SK-N-SH (cell line): ENCODE measurements at regions not wholly inside any gene's neighbourhood (a gene's known extent, or its start where the extent isn't known, plus 50 kb on each side); places are given as distances from the start of the nearest gene placed in this dataset.

Experiments used
- CTCF ChIA-PET: fragments of 300-600, 350-600 bp; formaldehyde crosslinking; extraction: SDS; loops from one replicate; lab custom pipeline; 2021; lab: Yijun Ruan, JAX
- POLR2A ChIA-PET: fragments of 350-600 bp; sonication (Branson Sonifier 250); formaldehyde crosslinking; extraction: SDS; loops from one replicate; lab custom pipeline; 2020; ENCODE audit warnings: antibody characterized with exemption, inconsistent platforms; lab: Yijun Ruan, JAX
- DNase-seq: peaks from one replicate; pipeline ENCODE4 v3.0.0; 2012
- H2AFZ ChIP-seq: fragments of 200-600 bp; sonication (generic); 2 replicates; pipeline ENCODE4 v1.8.1; 2016; ENCODE audit warnings: antibody characterized with exemption, mild to moderate bottlenecking, low read depth
- H3F3A ChIP-seq: fragments of 200-600 bp; sonication (generic); replicated peaks from 2 replicates; pipeline ENCODE3; 2016; ENCODE audit warnings: antibody characterized with exemption, mild to moderate bottlenecking; ENCODE audit not compliant: insufficient read depth
- H3K27ac ChIP-seq, 2 experiments: fragments of 200-500 bp in 1 of 2; fragments of 200-600 bp in 1 of 2; sonication (Bioruptor generic) in 1 of 2; sonication (generic), shearing (Covaris generic) in 1 of 2; 2 replicates each; pipeline versions ENCODE4 v1.5.1 to v1.6.1; 2014 to 2016; ENCODE audit warnings: low read depth in 2 of 2, inconsistent platforms in 1 of 2, low read length in 1 of 2, mild to moderate bottlenecking in 1 of 2, mixed read lengths in 1 of 2
- H3K27me3 ChIP-seq: fragments of 200-600 bp; sonication (generic), shearing (Covaris generic); 2 replicates; pipeline ENCODE4 v1.6.1; 2016; ENCODE audit warnings: mixed run types; ENCODE audit not compliant: insufficient read depth
- H3K36me3 ChIP-seq, 2 experiments: fragments of 200-500 bp in 1 of 2; fragments of 200-600 bp in 1 of 2; sonication (Bioruptor generic) in 1 of 2; sonication (generic) in 1 of 2; replicated peaks in 1 of 2; 2 replicates each; pipeline versions ENCODE3 to v1.5.1; 2014 to 2016; ENCODE audit warnings: low read length in 1 of 2, mild to moderate bottlenecking in 1 of 2; ENCODE audit not compliant: insufficient read depth in 2 of 2, control insufficient read depth in 1 of 2
- H3K4me1 ChIP-seq, 2 experiments: fragments of 200-500 bp in 1 of 2; fragments of 200-600 bp in 1 of 2; sonication (Bioruptor generic) in 1 of 2; sonication (generic), shearing (Covaris generic) in 1 of 2; 2 replicates each; pipeline versions ENCODE4 v1.5.1 to v1.6.1; 2014 to 2016; ENCODE audit warnings: low read depth in 1 of 2, low read length in 1 of 2, mixed run types in 1 of 2; ENCODE audit not compliant: insufficient read depth in 2 of 2, control insufficient read depth in 1 of 2
- H3K4me2 ChIP-seq: fragments of 200-600 bp; sonication (generic), shearing (Covaris generic); 2 replicates; pipeline ENCODE4 v1.6.1; 2017; ENCODE audit warnings: mixed run types
- H3K4me3 ChIP-seq, 2 experiments: fragments of 200-500 bp in 1 of 2; fragments of 200-600 bp in 1 of 2; sonication (Bioruptor generic) in 1 of 2; sonication (generic), shearing (Covaris generic) in 1 of 2; 2 replicates each; pipeline versions ENCODE4 v1.5.1 to v1.8.1; 2014 to 2016; ENCODE audit warnings: low read depth in 2 of 2, inconsistent platforms in 1 of 2, low read length in 1 of 2, mild to moderate bottlenecking in 1 of 2, mixed read lengths in 1 of 2, moderate library complexity in 1 of 2
- H3K79me2 ChIP-seq: fragments of 200-600 bp; sonication (generic); 2 replicates; pipeline ENCODE4 v1.8.1; 2017; ENCODE audit warnings: mild to moderate bottlenecking; ENCODE audit not compliant: insufficient read depth
- H3K9ac ChIP-seq: fragments of 200-600 bp; sonication (generic); 2 replicates; pipeline ENCODE4 v1.6.1; 2017; ENCODE audit warnings: mixed run types
- H3K9me2 ChIP-seq: fragments of 200-600 bp; sonication (generic); 2 replicates; pipeline ENCODE4 v1.6.1; 2017; ENCODE audit warnings: mixed run types
- H3K9me3 ChIP-seq: fragments of 200-600 bp; sonication (generic); 2 replicates; pipeline ENCODE4 v1.6.1; 2017; ENCODE audit warnings: mixed run types, mild to moderate bottlenecking, moderate library complexity
- H4K20me1 ChIP-seq: fragments of 200-600 bp; sonication (generic); 2 replicates; pipeline ENCODE4 v1.6.1; 2017; ENCODE audit warnings: mild to moderate bottlenecking, mixed run types; ENCODE audit not compliant: insufficient read depth
- CHD2 ChIP-seq: fragments of 150-350 bp; IDR thresholded peaks from 2 replicates; pipeline ENCODE4 v1.6.1; 2018; ENCODE audit warnings: low read length; ENCODE audit not compliant: partially characterized antibody
- EP300 ChIP-seq, 2 experiments: IDR thresholded peaks; 2 replicates each; pipeline versions ENCODE4 v1.4.0 to v1.6.1; 2012; ENCODE audit warnings: borderline replicate concordance in 1 of 2, low read depth in 1 of 2, low read length in 1 of 2
- FOSL2 ChIP-seq: IDR thresholded peaks from 2 replicates; pipeline ENCODE4 v1.4.0; 2012; ENCODE audit warnings: low read depth, mild to moderate bottlenecking, moderate library complexity, borderline replicate concordance
- FOXJ3 ChIP-seq: sonication (generic); formaldehyde crosslinking; IDR thresholded peaks from 2 replicates; pipeline ENCODE4 v1.5.1; 2020; ENCODE audit warnings: mild to moderate bottlenecking, missing genetic modification reagents
- FOXM1 ChIP-seq: IDR thresholded peaks from 2 replicates; pipeline ENCODE4 v1.4.0; 2012; ENCODE audit warnings: low read depth, mild to moderate bottlenecking
- GATA2 ChIP-seq: sonication (generic); formaldehyde crosslinking; IDR thresholded peaks from 2 replicates; pipeline ENCODE4 v1.5.0; 2020; ENCODE audit warnings: mild to moderate bottlenecking, missing genetic modification reagents
- JUND ChIP-seq: IDR thresholded peaks from 2 replicates; pipeline ENCODE4 v1.4.0; 2012
- MAX ChIP-seq: IDR thresholded peaks from 2 replicates; pipeline ENCODE4 v1.4.0; 2012; ENCODE audit warnings: low read depth
- RCOR1 ChIP-seq: fragments of 150-350 bp; IDR thresholded peaks from 2 replicates; pipeline ENCODE4 v1.6.1; 2017; ENCODE audit warnings: antibody characterized with exemption, low read length
- RFX5 ChIP-seq: IDR thresholded peaks from 2 replicates; pipeline ENCODE4 v1.6.1; 2012; ENCODE audit warnings: mild to moderate bottlenecking, improper control_type of control experiment, low read length
- RXRA ChIP-seq: IDR thresholded peaks from 2 replicates; pipeline ENCODE4 v1.4.0; 2012; ENCODE audit warnings: low read depth, mild to moderate bottlenecking, borderline replicate concordance
- SIN3A ChIP-seq: IDR thresholded peaks from 2 replicates; pipeline ENCODE4 v1.6.1; 2012; ENCODE audit warnings: low read depth, mild to moderate bottlenecking, low read length, moderate library complexity, borderline replicate concordance
- TAF1 ChIP-seq: IDR thresholded peaks from 2 replicates; pipeline ENCODE4 v1.6.1; 2012; ENCODE audit warnings: low read depth, mild to moderate bottlenecking, low read length, moderate library complexity, borderline replicate concordance
- TEAD4 ChIP-seq: IDR thresholded peaks from 2 replicates; pipeline ENCODE4 v1.4.0; 2012; ENCODE audit warnings: mild to moderate bottlenecking, borderline replicate concordance; ENCODE audit not compliant: insufficient read depth
- YY1 ChIP-seq: IDR thresholded peaks from 2 replicates; pipeline ENCODE4 v1.4.0; 2012; ENCODE audit warnings: low read depth, mild to moderate bottlenecking
- WGBS: methylation state at CpG from one replicate; pipeline ENCODE4 v1.1.6; 2017; ENCODE audit warnings: low lambda C conversion rate; 5-methylcytosine and 5-hydroxymethylcytosine counted together
- TF ChIP-seq, protein P1 (sequence below): fragments of 150-350 bp; IDR thresholded peaks from 2 replicates; pipeline ENCODE4 v1.6.1; 2016; ENCODE audit warnings: mild to moderate bottlenecking, low read depth, low read length
- TF ChIP-seq, protein P2 (sequence below): IDR thresholded peaks from 2 replicates; pipeline ENCODE4 v1.4.0; 2012; ENCODE audit warnings: low read depth, borderline replicate concordance

- POLR2A ChIA-PET, result no interaction called here
- WGBS, result 100% methylated on average over 1 of the region's 1 CpG
Observed at GRCh38 chr22:27631641-27632040, 169.9 kb downstream of the MN1 start.

DNA sequence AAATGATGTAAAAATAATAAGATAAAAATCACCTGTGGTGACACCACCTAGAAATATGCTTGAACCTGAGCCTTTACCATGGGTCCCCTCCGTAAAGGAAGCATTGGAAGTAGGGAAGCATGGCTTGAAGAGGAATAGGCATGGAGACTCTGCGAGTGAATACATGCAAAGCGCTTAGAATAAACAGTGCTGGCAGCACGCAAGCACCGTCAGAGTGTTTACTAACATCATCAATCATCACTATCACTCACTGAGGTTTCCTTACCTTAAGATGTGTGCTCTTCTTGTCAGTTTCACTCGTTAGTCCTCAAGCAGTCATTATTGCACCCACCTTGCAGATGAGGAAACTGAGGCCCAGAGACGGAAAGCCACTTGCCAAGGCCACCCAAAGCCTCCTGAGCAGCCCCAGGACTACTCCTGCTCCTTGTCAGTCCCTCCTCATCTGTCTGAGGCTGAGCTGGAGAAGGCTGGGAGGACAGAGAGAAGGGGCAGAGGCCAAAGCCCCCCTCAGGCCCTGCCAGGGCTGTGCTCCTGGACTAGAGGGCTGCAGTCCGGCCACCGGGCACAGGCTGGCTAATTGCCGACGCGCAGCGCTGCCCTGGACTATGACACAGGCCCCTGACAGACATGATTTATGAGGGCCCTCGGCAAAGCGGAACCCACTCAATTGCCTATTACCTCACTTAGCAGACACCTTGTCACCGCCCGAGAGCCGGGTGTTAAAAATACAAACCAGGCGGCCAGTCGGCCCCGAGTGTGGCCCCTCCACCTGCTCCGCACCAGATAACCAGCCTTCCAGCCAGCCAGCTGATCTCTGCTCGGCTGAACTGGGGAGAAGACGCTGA lies 168.9 kb downstream of the MN1 start:
- ChIA-PET POLR2A (no interaction called here), CTCF (interaction anchor here (1.2 kb wide), 1 partner anchor 13 kb away, joined by 3 read pairs; no protein-coding TSS in a partner anchor)
- H2AFZ ChIP-seq, result no peak overlapping the region
- no peaks in the 10 kb centered on the region for H3F3A ChIP-seq
- TF ChIP-seq EP300 (IDR thresholded peaks at IDR 0.05; ENCODE audit: borderline replicate concordance in 1 of 2, low read depth in 1 of 2, low read length in 1 of 2) (peak in 1 of 2 experiments; percentile 58; a peak in 1 of 4 replicates), GATA2 (CRISPR knock-in tag) (peak; percentile 46), FOSL2 (no peak), CHD2 (no peak), TAF1 (no peak), RFX5 (no peak), SIN3A (no peak), FOXJ3 (CRISPR knock-in tag) (0 out of 2 replicates have a peak, but pooled peaks have one; percentile 28), TEAD4 (no peak), RCOR1 (peak; percentile 78)
- TF ChIP-seq, protein P1, sequence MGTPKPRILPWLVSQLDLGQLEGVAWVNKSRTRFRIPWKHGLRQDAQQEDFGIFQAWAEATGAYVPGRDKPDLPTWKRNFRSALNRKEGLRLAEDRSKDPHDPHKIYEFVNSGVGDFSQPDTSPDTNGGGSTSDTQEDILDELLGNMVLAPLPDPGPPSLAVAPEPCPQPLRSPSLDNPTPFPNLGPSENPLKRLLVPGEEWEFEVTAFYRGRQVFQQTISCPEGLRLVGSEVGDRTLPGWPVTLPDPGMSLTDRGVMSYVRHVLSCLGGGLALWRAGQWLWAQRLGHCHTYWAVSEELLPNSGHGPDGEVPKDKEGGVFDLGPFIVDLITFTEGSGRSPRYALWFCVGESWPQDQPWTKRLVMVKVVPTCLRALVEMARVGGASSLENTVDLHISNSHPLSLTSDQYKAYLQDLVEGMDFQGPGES, result no peak
- TF ChIP-seq, all 33 proteins: peak for 4
- H3K4me3 ChIP-seq, result no peak overlapping the region
- no peak overlapping the region for H3K27ac ChIP-seq
- H3K36me3 ChIP-seq, result no peaks in the 10 kb centered on the region
- no peaks in the 10 kb centered on the region for H3K9me2 ChIP-seq
- H3K9me3 ChIP-seq, result no peaks in the 10 kb centered on the region
- H4K20me1 ChIP-seq, result no peaks in the 10 kb centered on the region
- peak; percentile 81 for DNase-seq
- WGBS, result 52% methylated on average over 17 of the region's 24 CpGs
- peaks cover 0 to 5% of the 10 kb centered on the region in 2 experiments; a peak in 1 of 4 replicates for H3K4me1 ChIP-seq
- H3K79me2 ChIP-seq, result no peaks in the 10 kb centered on the region
- H3K27me3 ChIP-seq, result no peaks in the 10 kb centered on the region
- H3K4me2 ChIP-seq, result no peak overlapping the region
- no peak overlapping the region for H3K9ac ChIP-seq

More at GRCh38 chr22:27631641-27632040, 169.9 kb downstream of the MN1 start:
- Histone ChIP-seq H4K20me1 (no peaks in the 10 kb centered on the region), H3K9me2 (no peaks in the 10 kb centered on the region), H2AFZ (no peak overlapping the region), H3K4me3 (no peak overlapping the region), H3K9me3 (no peaks in the 10 kb centered on the region), H3K4me2 (no peak overlapping the region), H3K79me2 (no peaks in the 10 kb centered on the region), H3F3A (no peaks in the 10 kb centered on the region), H3K27me3 (no peaks in the 10 kb centered on the region), H3K4me1 (peaks cover 0 to 5% of the 10 kb centered on the region in 2 experiments; a peak in 1 of 4 replicates), H3K36me3 (no peaks in the 10 kb centered on the region), H3K9ac (no peak overlapping the region), H3K27ac (no peak overlapping the region)
- TF ChIP-seq, protein P2, sequence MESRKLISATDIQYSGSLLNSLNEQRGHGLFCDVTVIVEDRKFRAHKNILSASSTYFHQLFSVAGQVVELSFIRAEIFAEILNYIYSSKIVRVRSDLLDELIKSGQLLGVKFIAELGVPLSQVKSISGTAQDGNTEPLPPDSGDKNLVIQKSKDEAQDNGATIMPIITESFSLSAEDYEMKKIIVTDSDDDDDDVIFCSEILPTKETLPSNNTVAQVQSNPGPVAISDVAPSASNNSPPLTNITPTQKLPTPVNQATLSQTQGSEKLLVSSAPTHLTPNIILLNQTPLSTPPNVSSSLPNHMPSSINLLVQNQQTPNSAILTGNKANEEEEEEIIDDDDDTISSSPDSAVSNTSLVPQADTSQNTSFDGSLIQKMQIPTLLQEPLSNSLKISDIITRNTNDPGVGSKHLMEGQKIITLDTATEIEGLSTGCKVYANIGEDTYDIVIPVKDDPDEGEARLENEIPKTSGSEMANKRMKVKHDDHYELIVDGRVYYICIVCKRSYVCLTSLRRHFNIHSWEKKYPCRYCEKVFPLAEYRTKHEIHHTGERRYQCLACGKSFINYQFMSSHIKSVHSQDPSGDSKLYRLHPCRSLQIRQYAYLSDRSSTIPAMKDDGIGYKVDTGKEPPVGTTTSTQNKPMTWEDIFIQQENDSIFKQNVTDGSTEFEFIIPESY, result no peak
- TF ChIP-seq YY1 (no peak), GATA2 (CRISPR knock-in tag) (no peak), TAF1 (no peak), FOXM1 (no peak), MAX (no peak), JUND (no peak), SIN3A (no peak), RXRA (no peak)
- CTCF ChIA-PET, result no interaction called here
- no peak for DNase-seq
